ENCODE measurements at regions not wholly inside any gene's neighbourhood (a gene's known extent, or its start where the extent isn't known, plus 50 kb on each side); places are given as distances from the start of the nearest gene placed in this dataset.

- no peak for DNase-seq
These were observed 476.9 kb upstream of the SLIT2 start for GRCh38 chr4:19774690-19775256.

GRCh38 chr4:19772581-19772980 is 479.1 kb upstream of the SLIT2 start:
- DNase-seq = no peak

GRCh38 chr4:19756661-19757060 is 495.0 kb upstream of the SLIT2 start:
- no peak for DNase-seq

GRCh38 chr4:19752599-19752998 is 499.1 kb upstream of the SLIT2 start:
- DNase-seq = no peak

GRCh38 chr4:19748519-19749479 is 502.9 kb upstream of the SLIT2 start:
- no peak for DNase-seq

- DNase-seq = no peak
These were observed 505.3 kb upstream of the SLIT2 start for GRCh38 chr4:19746377-19746776.

- no peak for DNase-seq
These were observed 508.5 kb upstream of the SLIT2 start for GRCh38 chr4:19743115-19743638.

- no peak for DNase-seq
These were observed 512.5 kb upstream of the SLIT2 start for GRCh38 chr4:19739101-19739651.

GRCh38 chr4:19736968-19737756 is 514.5 kb upstream of the SLIT2 start:
- DNase-seq = no peak

GRCh38 chr4:19735012-19735411 is 516.7 kb upstream of the SLIT2 start:
- DNase-seq = no peak

- peak; percentile 0 to 40 for DNase-seq
These were observed 521.6 kb upstream of the SLIT2 start for GRCh38 chr4:19729886-19730651.

- DNase-seq = no peak
These were observed 522.9 kb upstream of the SLIT2 start for GRCh38 chr4:19728773-19729172.

- no peak for DNase-seq
These were observed 524.6 kb upstream of the SLIT2 start for GRCh38 chr4:19727141-19727540.

GRCh38 chr4:19725130-19725529 is 526.6 kb upstream of the SLIT2 start:
- DNase-seq = no peak

GRCh38 chr4:19722404-19722803 is 529.3 kb upstream of the SLIT2 start:
- DNase-seq = no peak

GRCh38 chr4:19721587-19721986 is 530.1 kb upstream of the SLIT2 start:
- no peak for DNase-seq

GRCh38 chr4:19720610-19721009 is 531.1 kb upstream of the SLIT2 start:
- no peak for DNase-seq

- no peak for DNase-seq
These were observed 531.5 kb upstream of the SLIT2 start for GRCh38 chr4:19720190-19720589.

GRCh38 chr4:19711871-19712270 is 539.8 kb upstream of the SLIT2 start:
- DNase-seq = no peak

GRCh38 chr4:19707876-19708275 is 543.8 kb upstream of the SLIT2 start:
- no peak for DNase-seq

- no peak for DNase-seq
These were observed 548.3 kb upstream of the SLIT2 start for GRCh38 chr4:19703391-19703790.

- no peak for DNase-seq
These were observed 550.7 kb upstream of the SLIT2 start for GRCh38 chr4:19700992-19701391.
